Panc1 (cell line): ENCODE measurements at regions not wholly inside any gene's neighbourhood (a gene's known extent, or its start where the extent isn't known, plus 50 kb on each side); places are given as distances from the start of the nearest gene placed in this dataset.

Experiments
- POLR2AphosphoS5 ChIP-seq: IDR thresholded peaks from 2 replicates; pipeline ENCODE4 v1.6.1; 2012; ENCODE audit warnings: mild to moderate bottlenecking, low read depth, low read length, moderate library complexity
- SIN3A ChIP-seq: IDR thresholded peaks from 2 replicates; pipeline ENCODE4 v1.6.1; 2012; ENCODE audit warnings: low read depth, mild to moderate bottlenecking, low read length, moderate library complexity, borderline replicate concordance; ENCODE audit not compliant: insufficient read depth
- TCF7L2 ChIP-seq: IDR thresholded peaks from 2 replicates; pipeline ENCODE4 v1.6.1; 2011; ENCODE audit warnings: mild to moderate bottlenecking, low read depth, low read length, inconsistent platforms
- TF ChIP-seq, protein P1 (sequence below): fragments of 450-650 bp; IDR thresholded peaks from 2 replicates; pipeline ENCODE4 v1.5.1; 2017; ENCODE audit warnings: mild to moderate bottlenecking

DNA sequence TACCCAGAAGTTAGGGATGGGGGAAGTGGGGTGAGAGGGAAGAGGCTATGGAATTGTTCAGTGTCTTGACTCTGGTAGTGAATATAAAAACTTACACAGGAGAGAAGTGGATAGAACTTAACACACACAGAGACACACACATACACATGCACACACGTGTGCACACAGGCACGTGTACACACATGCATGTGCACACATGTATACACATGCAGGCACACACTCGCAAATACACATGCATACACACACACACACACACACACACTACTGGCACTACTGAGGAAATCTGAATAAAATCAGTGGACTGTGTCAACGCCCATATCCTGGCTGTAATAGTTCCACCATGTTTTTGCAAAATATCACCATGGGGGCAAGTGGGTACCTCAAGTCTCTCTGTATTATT, 107.9 kb downstream of the IRS2 start:
- no peak for TF ChIP-seq POLR2AphosphoS5
- TF ChIP-seq, protein P1, sequence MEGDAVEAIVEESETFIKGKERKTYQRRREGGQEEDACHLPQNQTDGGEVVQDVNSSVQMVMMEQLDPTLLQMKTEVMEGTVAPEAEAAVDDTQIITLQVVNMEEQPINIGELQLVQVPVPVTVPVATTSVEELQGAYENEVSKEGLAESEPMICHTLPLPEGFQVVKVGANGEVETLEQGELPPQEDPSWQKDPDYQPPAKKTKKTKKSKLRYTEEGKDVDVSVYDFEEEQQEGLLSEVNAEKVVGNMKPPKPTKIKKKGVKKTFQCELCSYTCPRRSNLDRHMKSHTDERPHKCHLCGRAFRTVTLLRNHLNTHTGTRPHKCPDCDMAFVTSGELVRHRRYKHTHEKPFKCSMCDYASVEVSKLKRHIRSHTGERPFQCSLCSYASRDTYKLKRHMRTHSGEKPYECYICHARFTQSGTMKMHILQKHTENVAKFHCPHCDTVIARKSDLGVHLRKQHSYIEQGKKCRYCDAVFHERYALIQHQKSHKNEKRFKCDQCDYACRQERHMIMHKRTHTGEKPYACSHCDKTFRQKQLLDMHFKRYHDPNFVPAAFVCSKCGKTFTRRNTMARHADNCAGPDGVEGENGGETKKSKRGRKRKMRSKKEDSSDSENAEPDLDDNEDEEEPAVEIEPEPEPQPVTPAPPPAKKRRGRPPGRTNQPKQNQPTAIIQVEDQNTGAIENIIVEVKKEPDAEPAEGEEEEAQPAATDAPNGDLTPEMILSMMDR: no peak
- TF ChIP-seq SIN3A: no peak
- TF ChIP-seq TCF7L2: no peak
